ENCODE measurements at regions not wholly inside any gene's neighbourhood (a gene's known extent, or its start where the extent isn't known, plus 50 kb on each side); places are given as distances from the start of the nearest gene placed in this dataset.

DNA sequence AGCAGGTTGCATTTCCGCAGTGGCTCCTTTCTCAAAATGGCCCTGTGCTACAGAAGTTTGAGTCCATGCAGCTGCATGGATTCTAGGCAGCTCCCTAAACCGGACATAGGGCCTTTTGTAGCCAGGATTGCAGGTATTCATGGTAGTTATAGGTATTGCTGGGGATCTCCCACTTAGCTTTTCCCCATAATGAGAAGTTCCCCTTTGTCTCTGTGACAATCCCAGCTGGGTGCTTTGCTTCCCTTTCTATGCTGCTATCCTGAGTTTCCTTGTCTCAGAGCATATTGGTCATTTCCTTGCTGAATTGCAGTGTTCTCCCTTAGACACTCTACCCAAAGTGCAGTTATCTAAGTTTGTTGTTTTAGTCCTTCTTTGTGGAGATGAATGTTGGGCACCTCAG, 120.9 kb upstream of the MIS18BP1 start:
- TF ChIP-seq, protein P1, sequence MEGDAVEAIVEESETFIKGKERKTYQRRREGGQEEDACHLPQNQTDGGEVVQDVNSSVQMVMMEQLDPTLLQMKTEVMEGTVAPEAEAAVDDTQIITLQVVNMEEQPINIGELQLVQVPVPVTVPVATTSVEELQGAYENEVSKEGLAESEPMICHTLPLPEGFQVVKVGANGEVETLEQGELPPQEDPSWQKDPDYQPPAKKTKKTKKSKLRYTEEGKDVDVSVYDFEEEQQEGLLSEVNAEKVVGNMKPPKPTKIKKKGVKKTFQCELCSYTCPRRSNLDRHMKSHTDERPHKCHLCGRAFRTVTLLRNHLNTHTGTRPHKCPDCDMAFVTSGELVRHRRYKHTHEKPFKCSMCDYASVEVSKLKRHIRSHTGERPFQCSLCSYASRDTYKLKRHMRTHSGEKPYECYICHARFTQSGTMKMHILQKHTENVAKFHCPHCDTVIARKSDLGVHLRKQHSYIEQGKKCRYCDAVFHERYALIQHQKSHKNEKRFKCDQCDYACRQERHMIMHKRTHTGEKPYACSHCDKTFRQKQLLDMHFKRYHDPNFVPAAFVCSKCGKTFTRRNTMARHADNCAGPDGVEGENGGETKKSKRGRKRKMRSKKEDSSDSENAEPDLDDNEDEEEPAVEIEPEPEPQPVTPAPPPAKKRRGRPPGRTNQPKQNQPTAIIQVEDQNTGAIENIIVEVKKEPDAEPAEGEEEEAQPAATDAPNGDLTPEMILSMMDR (IDR thresholded peaks at IDR 0.05): no peak
- no peak for TF ChIP-seq POLR2A (IDR thresholded peaks at IDR 0.05)
